Hematopoietic multipotent progenitor cell treated with erythropoietin and hydrocortisone succinate and interleukin-3 and kit ligand, for 8 days (in vitro differentiated cells): ENCODE measurements at regions not wholly inside any gene's neighbourhood (a gene's known extent, or its start where the extent isn't known, plus 50 kb on each side); places are given as distances from the start of the nearest gene placed in this dataset.
A peak's percentile ranks its signal among the peaks of the same experiment; 100 is the strongest.
"Not testable (repeated sequence)": the region's sequence is repeated elsewhere in the genome, so short reads cannot be mapped to it uniquely, and the experiment has no call there.

Source experiments
- DNase-seq: peaks from one replicate; pipeline ENCODE4 v3.0.0-alpha.2; 2015

- DNase-seq, result no peak
Observed at GRCh38 chr3:18593231-18593630, 168.1 kb upstream of the SATB1 start.

- no peak for DNase-seq
Observed at GRCh38 chr3:18591120-18591519, 166.0 kb upstream of the SATB1 start.

GRCh38 chr3:18586076-18586475 is 160.9 kb upstream of the SATB1 start:
- DNase-seq, result no peak

DNA sequence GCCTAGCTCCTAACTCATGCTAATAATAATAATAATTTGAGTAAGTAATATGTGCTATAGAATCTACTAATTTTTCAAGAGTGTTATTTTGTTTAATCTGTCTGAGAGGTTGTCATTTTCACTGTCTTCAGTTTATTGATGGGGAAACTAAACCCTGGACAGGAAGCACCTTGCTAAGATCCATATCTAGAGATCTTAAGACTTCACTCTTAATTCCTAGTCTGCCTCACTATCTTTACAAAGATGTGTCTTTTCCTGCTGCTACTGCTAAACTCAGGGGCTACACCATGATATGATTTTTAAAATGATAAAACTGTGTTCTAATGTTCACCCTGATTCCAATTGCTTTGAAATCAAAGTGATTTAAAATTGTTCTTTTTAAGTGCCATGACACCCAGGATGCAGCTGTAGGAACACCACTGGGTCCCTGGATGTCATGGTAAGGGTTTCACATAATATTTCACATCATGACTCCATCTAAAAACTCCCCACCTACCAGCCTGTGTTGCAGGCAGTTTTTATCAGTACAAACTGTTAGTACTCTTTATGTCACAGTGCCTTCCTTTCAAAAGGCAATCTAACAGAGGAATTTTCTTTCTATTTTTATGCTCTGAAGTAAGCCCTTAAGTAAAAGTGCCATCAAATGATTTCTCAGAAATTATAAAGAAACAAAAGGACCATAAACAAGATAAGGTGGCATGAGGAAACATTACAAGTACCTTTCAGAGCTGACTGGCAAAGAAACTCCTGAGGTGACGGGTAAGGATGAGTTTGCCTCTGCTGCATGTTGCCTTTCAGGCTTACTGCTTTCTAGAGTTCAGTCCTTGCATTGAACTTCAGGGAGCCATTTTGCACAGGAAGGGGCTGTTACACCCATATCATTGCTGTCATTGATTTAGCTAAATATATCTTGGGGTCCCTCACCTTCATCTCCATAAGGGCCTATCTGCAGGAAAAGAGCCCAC is 160.1 kb upstream of the SATB1 start:
- DNase-seq, result no peak

DNA sequence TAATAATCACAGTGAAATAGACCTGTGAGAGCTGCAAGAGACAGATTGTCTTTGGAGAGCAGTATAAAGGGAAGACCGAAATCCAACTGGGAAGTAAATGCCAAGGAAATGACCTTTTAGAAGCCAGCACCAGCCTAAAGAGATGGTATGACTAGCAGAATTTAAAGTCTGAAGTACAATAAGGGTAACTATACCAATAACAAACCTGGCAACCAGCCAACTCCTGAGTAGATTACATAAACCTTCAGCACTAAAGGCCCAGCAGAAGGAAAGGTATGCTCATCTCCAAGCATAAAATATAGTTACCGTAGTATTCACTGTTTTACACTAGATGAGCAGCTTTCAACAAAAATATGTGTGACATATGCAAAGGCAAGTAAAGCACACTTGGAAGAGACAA is 155.1 kb upstream of the SATB1 start:
- peak; percentile 19 for DNase-seq

GRCh38 chr3:18579661-18580060 is 154.5 kb upstream of the SATB1 start:
- DNase-seq, result no peak

DNA sequence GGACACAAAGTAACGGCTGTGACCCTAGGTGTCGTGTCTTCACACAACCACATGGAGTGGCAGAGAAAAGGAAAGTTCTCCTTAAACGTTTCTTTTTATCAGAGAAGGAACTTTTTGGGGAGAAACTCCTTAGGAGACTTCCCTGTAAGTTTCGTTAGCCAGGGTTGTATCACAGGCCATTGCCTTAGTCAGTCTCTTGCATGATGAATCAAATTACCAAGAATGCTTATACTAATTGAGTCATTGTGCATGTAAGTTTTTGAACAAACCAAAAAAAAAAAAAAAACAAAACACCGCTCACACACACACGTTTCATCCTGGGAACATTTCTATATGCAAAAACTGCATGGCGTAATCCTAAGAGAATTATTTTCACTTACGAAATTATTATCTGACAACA is 150.4 kb upstream of the SATB1 start:
- no peak for DNase-seq

DNA sequence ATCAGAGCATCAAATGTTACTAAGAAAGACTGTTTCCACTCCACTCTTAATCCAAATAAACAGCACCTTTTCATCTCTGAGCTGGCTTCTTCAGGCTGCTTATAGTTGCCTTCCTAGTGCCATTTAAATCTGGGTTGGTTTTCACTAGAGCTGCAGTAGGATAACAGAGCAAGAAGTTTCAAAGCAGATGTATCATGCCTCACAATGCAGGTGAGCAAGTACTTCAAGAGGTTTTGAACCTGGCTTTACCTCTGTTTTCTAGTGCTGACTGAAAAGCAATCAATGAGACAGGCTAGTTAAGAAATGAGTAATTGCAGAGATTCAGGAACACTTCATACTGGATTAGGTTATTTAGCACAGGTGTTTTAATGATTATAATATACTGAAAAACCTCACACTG is 147.7 kb upstream of the SATB1 start:
- no peak for DNase-seq

- DNase-seq, result no peak
Observed at GRCh38 chr3:18567293-18567692, 142.2 kb upstream of the SATB1 start.

- DNase-seq, result no peak
Observed at GRCh38 chr3:18562364-18563154, 137.4 kb upstream of the SATB1 start.

DNA sequence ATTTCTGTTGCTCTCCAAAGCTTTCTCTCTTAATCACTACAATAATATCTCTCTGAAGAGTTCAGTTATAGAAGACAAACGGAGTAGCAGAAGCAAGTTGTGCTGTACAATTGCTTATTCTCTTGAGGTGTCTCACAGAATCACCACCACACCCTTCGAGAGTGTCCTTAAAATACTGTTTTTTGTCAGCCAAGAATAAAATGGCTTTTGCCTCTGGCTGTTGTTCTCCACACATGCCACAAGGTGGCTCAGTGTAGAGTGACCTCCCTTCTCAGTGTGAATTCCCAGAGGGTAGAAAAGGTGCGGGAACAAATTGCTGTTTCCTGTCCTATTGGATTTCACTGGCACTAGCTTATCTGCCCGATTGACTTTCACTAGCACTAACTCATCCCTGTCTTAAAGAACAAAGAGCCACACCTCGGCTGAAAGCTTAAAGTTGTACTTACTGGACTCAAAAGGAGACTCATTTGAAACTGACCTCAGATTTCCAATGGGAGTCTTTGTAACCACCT is 134.2 kb upstream of the SATB1 start:
- DNase-seq, result peak; percentile 72

- DNase-seq, result no peak
Observed at GRCh38 chr3:18558507-18558906, 133.4 kb upstream of the SATB1 start.

DNA sequence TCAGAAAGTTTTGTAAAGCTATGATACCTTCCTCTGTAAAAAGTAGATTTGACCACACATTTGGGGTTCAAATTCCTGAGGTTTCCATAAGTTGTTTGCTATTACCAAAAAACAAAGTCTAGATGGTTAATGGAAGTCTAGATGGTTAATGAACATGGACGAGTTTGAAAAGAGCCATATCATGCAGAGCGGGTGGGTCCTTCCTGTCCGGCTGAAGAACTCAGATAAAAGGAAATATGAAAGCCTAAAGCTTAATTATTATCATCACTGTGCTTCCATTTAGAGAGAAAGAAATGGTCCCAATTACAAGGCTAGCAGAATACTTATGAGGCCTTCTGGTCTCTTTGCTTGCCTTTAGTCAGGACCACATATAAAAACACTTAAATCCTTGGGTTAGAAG is 132.1 kb upstream of the SATB1 start:
- peak; percentile 73 for DNase-seq

- peak; percentile 71 for DNase-seq
Observed at GRCh38 chr3:18556503-18557135, 131.5 kb upstream of the SATB1 start.

GRCh38 chr3:18556001-18556408 is 130.9 kb upstream of the SATB1 start:
- no peak for DNase-seq

GRCh38 chr3:18552579-18553105 is 127.5 kb upstream of the SATB1 start:
- DNase-seq, result not testable (repeated sequence)

- no peak for DNase-seq
Observed at GRCh38 chr3:18546632-18547031, 121.5 kb upstream of the SATB1 start.

DNA sequence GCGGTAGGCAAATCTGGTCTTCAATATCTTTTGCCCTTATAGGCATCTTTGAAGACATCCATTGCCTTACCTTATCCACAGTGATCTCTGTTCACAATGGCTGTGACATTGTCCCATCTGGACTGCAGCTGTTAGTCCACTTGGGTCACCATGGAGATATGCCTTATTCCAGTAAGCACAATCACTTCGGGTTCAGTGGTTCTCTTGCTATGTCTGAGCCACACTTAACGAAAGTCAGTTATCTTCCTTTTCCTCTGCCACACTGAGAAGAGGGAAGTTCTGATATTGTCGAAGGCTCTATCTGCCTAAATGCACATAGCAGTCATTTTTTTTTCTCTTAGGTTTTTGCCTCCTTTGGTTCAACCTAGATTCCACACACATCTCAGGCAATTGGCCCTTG is 119.0 kb upstream of the SATB1 start:
- DNase-seq, result no peak

DNA sequence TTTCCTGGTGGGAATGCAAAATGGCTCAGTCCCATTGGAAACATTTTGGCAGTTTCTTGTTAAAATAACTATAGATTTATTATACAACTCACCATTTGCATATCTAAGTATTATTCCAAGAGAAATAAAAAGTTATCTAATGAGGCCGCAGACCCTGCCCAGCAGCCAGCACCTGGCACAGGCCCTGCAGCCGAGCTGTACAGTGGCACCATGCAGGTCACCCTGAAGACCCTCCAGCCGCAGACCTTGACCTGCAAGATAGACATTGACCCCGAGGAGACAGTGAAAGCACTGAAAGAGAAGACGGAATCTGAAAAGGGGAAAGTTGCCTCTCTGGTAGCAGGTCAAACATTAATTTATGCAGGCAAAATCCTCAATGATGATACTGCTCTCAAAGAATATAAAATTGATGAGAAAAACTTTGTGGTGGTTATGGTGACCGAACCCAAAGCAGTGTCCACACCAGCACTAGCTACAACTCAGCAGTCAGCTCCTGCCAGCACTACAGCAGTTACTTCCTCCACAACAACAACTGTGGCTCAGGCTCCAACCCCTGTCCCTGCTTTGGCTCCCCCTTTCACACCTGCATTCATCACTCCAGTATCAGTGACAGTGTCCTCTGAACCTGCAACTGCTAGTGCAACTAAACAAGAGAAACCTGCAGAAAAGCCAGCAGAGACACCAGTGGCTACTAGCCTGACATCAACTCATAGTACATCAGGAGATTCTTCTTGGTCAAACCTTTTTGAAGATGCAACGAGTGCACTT is 113.5 kb upstream of the SATB1 start:
- DNase-seq, result no peak

DNA sequence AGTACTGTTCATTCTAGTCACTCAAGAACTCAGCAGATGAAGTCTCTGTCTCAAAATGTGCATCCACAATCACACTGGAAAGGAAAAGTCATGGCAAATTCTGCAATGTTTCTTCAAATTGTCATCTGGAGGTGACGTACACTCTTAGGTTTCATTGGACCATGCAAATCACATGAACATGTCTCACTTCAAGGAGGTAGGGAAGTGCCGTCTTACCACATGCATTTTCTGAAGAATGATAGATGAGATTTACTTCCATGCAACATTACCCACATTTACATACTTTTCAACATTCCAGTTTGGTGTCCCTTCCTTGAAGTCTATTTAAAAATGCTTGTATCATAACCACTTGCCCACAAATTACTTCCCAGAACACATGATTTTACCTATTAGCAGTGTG is 107.9 kb upstream of the SATB1 start:
- DNase-seq, result no peak

DNA sequence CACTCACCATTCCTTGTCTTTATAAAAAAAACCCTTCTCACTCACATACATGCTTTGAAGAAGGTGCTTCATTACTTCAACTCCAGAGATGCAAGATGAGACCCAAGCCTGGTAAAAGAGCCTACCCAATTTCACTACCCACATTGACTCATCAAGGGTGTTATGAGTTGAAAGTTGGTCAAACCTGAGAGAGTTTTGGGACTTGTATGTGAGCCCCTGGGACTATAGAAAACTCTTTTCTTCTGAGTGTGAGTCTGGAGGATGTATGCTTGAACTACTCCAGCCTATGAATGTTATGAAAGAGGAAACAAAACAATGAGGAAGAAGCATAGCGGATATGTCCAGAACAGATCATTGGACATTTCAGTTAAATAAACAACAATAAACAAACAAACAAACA is 106.5 kb upstream of the SATB1 start:
- DNase-seq, result no peak

- DNase-seq, result no peak
Observed at GRCh38 chr3:18529631-18530030, 104.5 kb upstream of the SATB1 start.
